Fibroblast of mammary gland (primary cell): ENCODE measurements at regions not wholly inside any gene's neighbourhood (a gene's known extent, or its start where the extent isn't known, plus 50 kb on each side); places are given as distances from the start of the nearest gene placed in this dataset.

Source experiments
- DNase-seq: peaks from one replicate; pipeline ENCODE4 v3.0.0-alpha.2; 2010; ENCODE audit warnings: low read depth
- H3K4me3 ChIP-seq: 2 replicates; pipeline ENCODE4 v1.5.1; 2011; ENCODE audit warnings: low read depth, mild to moderate bottlenecking, low read length, moderate library complexity; ENCODE audit not compliant: control insufficient read depth
- CTCF ChIP-seq: conservative IDR thresholded peaks from 2 replicates; pipeline ENCODE4 v1.5.1; 2011; ENCODE audit warnings: low read depth, low read length, inconsistent platforms; ENCODE audit not compliant: control insufficient read depth, insufficient read depth

- DNase-seq, result no peak
- TF ChIP-seq CTCF, result no peak
- H3K4me3 ChIP-seq, result no peak overlapping the region
These were observed 117.9 kb upstream of the SMAD3 start for GRCh38 chr15:66947471-66947870.

GRCh38 chr15:66948294-66948693 lies 117.1 kb upstream of the SMAD3 start:
- DNase-seq, result peak; percentile 68
- TF ChIP-seq CTCF, result no peak
- H3K4me3 ChIP-seq, result no peak overlapping the region

- DNase-seq, result no peak
- TF ChIP-seq CTCF, result no peak
- no peak overlapping the region for H3K4me3 ChIP-seq
These were observed 115.3 kb upstream of the SMAD3 start for GRCh38 chr15:66950114-66950513.

- H3K4me3 ChIP-seq, result no peak overlapping the region
- peak; percentile 68 for DNase-seq
- no peak for TF ChIP-seq CTCF
These were observed 113.7 kb upstream of the SMAD3 start for GRCh38 chr15:66951531-66952320.

GRCh38 chr15:66952756-66953522 lies 112.5 kb upstream of the SMAD3 start:
- no peak for TF ChIP-seq CTCF
- no peak overlapping the region for H3K4me3 ChIP-seq
- peak; percentile 15 for DNase-seq

- DNase-seq, result no peak
- no peak for TF ChIP-seq CTCF
- no peak overlapping the region for H3K4me3 ChIP-seq
These were observed 111.7 kb upstream of the SMAD3 start for GRCh38 chr15:66953523-66954229.
